Renal pelvis (tissue), 1 donor: ENCODE measurements at regions not wholly inside any gene's neighbourhood (a gene's known extent, or its start where the extent isn't known, plus 50 kb on each side); places are given as distances from the start of the nearest gene placed in this dataset.
A peak's percentile ranks its signal among the peaks of the same experiment; 100 is the strongest.

ENCODE experiments used
- DNase-seq: peaks from one replicate; pipeline ENCODE4 v3.0.0-alpha.2; 2013

GRCh38 chr5:145246961-145247744 is 588.0 kb downstream of the PRELID2 start:
- no peak for DNase-seq

DNA sequence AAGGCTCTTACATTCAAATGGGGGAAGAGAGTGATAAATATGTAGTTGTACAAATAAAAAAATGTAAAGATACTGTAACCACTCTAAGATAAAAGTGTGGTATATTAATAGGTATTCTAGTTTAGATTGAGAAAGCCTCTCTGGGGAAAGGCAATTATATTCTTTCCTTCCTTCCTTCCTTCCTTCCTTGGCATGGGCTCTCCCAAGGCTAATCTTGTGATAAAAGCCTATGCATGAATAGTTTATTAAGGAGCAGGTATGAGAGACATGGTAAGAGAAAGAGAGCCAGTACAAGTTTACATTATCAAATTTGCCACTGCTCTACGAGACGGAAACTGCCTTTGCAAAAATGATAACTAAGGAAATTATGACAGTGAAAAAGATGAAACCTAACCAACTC is 588.8 kb downstream of the PRELID2 start:
- DNase-seq: no peak

DNA sequence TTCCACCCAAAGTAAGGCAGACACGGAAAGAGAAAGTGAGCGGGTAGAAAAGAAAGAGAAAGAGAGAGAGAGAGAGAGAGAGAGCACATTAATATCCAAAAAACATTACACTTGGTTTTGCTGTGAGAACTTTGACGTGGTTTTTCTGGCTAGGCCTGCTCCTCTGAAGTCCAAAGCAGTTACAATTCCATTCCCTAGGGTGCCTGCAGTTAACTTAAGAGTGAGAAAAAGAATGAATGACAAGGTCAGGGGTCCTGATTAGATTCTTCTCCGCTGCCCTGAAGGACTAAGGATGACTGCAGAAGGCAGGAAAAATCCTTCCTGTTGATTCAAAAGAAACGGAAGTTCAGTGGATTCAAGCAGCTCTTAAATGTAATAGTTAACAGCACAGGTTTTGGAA is 589.8 kb downstream of the PRELID2 start:
- DNase-seq: no peak

DNA sequence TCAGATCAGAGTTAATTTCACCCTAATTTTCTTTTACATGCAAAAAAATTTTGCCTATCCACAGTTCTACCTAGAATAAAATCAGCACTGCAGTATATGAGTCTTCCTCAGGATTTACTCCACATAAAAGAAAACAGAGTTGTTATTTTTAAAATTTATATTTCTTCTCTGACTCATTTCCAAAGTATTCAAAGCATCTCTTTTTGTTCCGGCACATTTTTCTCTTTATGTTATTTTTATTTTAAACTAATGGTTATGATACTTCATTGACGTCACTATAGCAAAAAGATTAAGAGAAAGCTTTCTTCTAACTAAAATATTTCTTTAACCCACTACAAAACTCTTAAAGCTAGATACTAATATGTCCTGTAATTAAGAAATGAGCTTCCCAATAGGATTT is 590.4 kb downstream of the PRELID2 start:
- DNase-seq: no peak

- DNase-seq: no peak
These were observed 590.9 kb downstream of the PRELID2 start for GRCh38 chr5:145244251-145244650.

GRCh38 chr5:145243016-145243415 is 592.1 kb downstream of the PRELID2 start:
- no peak for DNase-seq

- no peak for DNase-seq
These were observed 592.6 kb downstream of the PRELID2 start for GRCh38 chr5:145242551-145242950.

- DNase-seq: peak; percentile 62
These were observed 597.3 kb downstream of the PRELID2 start for GRCh38 chr5:145237843-145238242.

GRCh38 chr5:145236983-145237382 is 598.2 kb downstream of the PRELID2 start:
- DNase-seq: no peak

GRCh38 chr5:145236127-145236526 is 599.0 kb downstream of the PRELID2 start:
- no peak for DNase-seq

DNA sequence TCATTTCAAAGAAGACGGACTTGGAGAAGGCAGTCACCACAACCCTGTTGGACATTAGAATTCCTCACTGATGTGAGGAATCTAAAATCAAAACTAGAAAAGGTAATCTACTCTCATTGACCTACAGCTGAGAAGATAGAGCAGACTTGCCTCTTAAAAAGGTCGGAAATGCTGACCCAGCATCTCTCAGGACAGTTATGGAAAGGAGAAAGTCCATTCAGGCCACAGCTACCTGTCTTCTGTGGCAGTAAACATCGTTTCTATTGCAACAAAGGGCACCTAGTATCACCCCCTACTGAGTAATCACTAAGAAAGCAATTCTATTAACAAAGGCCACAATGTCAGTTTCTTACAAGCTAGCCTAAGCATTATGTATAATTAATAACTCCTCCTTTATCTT is 601.7 kb downstream of the PRELID2 start:
- DNase-seq: no peak

GRCh38 chr5:145230781-145231180 is 604.4 kb downstream of the PRELID2 start:
- DNase-seq: no peak

GRCh38 chr5:145228564-145228963 is 606.6 kb downstream of the PRELID2 start:
- no peak for DNase-seq

GRCh38 chr5:145227881-145228280 is 607.3 kb downstream of the PRELID2 start:
- DNase-seq: no peak

- no peak for DNase-seq
These were observed 608.4 kb downstream of the PRELID2 start for GRCh38 chr5:145226726-145227125.

- DNase-seq: no peak
These were observed 609.6 kb downstream of the PRELID2 start for GRCh38 chr5:145225529-145225928.

GRCh38 chr5:145223582-145223981 is 611.6 kb downstream of the PRELID2 start:
- no peak for DNase-seq

- DNase-seq: no peak
These were observed 612.5 kb downstream of the PRELID2 start for GRCh38 chr5:145222622-145223021.

- no peak for DNase-seq
These were observed 613.7 kb downstream of the PRELID2 start for GRCh38 chr5:145221416-145221815.

DNA sequence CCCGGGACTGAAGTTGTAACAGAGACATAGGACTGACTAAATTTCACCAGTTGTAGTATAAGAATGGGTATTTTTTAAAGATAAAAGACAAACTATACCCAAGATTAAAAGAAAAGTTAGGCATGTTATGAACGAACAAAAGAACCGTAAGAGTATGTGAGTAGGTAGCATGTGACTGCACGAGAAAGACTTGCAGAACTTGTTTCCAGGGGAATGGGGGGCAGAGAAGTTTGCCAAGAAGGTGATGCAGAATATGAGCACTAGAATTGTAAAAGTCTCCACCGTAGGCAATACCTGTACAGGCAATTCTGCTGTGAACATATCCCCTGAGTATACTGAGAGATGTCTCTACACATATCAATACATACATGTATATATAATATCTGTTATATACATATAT is 614.7 kb downstream of the PRELID2 start:
- DNase-seq: no peak

- no peak for DNase-seq
These were observed 616.2 kb downstream of the PRELID2 start for GRCh38 chr5:145218982-145219381.

- no peak for DNase-seq
These were observed 617.1 kb downstream of the PRELID2 start for GRCh38 chr5:145218019-145218418.

DNA sequence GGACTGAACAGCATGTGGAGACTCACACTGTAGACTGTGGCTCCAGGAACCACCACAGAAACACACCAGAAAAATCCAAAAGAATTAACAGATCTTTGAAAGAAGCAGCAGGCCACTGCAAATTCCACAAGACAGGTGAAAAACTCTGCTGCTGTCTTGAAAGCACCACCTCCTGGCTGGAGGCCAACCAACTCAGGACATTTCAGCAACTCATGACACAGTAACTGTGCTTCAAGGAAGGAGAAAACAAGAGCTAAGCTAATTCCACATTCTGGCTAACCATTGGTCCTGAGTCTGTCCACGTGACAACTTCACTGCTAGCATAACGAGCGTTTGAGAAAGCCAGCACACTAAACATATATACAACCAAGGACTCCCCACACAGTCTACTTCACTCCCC is 625.1 kb downstream of the PRELID2 start:
- no peak for DNase-seq

DNA sequence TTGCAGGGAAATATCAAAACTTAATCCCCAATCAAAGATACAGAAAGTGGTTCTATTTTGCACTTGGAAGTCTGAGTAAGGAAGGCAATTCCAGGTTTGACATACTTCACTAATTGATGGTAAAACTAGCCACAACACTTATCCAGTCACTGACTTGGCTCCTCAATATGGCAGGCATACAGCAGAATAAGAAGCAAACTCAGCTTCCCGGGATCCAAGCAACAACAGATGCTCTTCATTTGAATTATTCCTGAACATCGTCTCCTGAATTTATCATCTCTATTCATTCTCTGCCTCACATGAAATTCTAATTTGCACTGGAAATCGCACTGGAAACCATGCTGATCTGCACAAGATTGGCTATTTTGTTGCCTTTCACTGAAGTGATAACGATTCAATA is 629.6 kb downstream of the PRELID2 start:
- no peak for DNase-seq
